Right lobe of liver (tissue), 4 donors: ENCODE measurements at regions not wholly inside any gene's neighbourhood (a gene's known extent, or its start where the extent isn't known, plus 50 kb on each side); places are given as distances from the start of the nearest gene placed in this dataset.

Experiments
- POLR2A ChIP-seq: fragments of 450-650 bp; IDR thresholded peaks from one replicate; pipeline ENCODE4 v1.6.1; 2017; ENCODE audit warnings: antibody characterized with exemption, mild to moderate bottlenecking
- TF ChIP-seq, protein P1 (sequence below), 4 donors: fragments of 200-600 bp in 3 of 4; fragments of 450-650 bp in 1 of 4; IDR thresholded peaks; one replicate each; pipeline versions ENCODE4 v1.5.1 to v1.8.0; 2016 to 2022; ENCODE audit warnings: antibody characterized with exemption in 4 of 4, mild to moderate bottlenecking in 2 of 4
- donor health status: DM: no; HTN: no; CAD: no.
- donor health status: DM: no; HTN: no; CAD: no.
- donor health status: DM: no; HTN: yes; CAD: no.

DNA sequence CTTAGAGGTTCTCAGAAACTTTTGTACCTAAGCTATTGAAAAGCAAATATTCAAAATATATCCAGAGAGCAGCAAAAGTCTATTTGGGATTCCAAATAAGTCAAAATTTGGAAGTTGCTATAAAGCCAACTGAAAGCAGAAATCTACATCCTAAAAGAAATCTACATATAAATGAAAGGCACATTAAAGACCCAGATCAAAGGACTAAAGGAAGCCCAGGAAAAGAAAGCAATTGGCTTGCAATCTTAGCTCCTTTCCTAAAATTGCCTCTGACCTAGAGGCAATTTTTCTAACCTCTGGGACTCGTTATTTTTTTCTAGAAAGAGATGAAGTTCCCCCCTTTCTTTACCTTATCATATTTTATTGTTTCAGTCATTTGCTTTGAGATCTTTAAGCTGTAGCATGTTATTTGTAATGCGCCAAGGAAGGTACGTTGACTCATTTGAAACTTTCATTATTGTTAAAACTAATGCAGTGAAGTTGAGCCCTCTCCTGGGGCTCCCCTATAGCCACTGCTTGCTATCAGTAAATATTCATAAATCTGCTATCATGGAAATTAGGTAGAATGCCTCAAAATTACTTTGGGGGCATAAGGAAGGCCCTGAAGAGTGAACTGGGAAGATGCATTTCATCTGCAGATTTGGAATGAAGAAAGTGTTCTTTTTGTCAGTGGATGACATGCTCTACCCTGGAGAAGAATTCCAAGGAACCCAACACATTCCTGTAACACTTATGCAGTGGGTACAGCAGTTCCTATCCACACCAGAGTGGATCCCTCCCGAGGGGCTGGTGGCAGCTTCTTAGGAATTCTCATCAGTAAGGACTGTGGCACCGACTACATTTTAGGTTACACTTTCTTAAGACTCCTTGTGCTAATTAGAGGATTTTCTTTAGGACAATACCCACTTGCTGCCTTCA lies 177.8 kb upstream of the IGFBP7 start:
- TF ChIP-seq POLR2A, result no peak
- TF ChIP-seq, protein P1, sequence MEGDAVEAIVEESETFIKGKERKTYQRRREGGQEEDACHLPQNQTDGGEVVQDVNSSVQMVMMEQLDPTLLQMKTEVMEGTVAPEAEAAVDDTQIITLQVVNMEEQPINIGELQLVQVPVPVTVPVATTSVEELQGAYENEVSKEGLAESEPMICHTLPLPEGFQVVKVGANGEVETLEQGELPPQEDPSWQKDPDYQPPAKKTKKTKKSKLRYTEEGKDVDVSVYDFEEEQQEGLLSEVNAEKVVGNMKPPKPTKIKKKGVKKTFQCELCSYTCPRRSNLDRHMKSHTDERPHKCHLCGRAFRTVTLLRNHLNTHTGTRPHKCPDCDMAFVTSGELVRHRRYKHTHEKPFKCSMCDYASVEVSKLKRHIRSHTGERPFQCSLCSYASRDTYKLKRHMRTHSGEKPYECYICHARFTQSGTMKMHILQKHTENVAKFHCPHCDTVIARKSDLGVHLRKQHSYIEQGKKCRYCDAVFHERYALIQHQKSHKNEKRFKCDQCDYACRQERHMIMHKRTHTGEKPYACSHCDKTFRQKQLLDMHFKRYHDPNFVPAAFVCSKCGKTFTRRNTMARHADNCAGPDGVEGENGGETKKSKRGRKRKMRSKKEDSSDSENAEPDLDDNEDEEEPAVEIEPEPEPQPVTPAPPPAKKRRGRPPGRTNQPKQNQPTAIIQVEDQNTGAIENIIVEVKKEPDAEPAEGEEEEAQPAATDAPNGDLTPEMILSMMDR (IDR thresholded peaks at IDR 0.05), result no peak
